ENCODE measurements at regions not wholly inside any gene's neighbourhood (a gene's known extent, or its start where the extent isn't known, plus 50 kb on each side); places are given as distances from the start of the nearest gene placed in this dataset.

GRCh38 chr1:37315371-37315846 lies 159.0 kb upstream of the ZC3H12A start:
- no TSS peak for BruUV-seq (replicated peaks)
- intact Hi-C loops (cut with micrococcal nuclease; ENCODE audit: unreplicated experiment) (no loop called here), in situ Hi-C loops (cut with HindIII; ENCODE audit: low pct_unique_long_range_greater_than_20kb, low sequenced_read_pairs) (no loop called here)
- ATAC-seq (no peak), DNase-seq (ENCODE audit: low read depth, low spot score) (no peak)
- ChIA-PET CTCF (no interaction called here), POLR2A (no interaction called here)
- Histone ChIP-seq H3K4me3 (ENCODE audit: low read depth in 2 of 2, low read length in 2 of 2) (no peak overlapping the region), H3K9me3 (ENCODE audit: control insufficient read depth, insufficient read depth, low read depth, low read length) (no peaks in the 10 kb centered on the region), H3K27me3 (ENCODE audit: control insufficient read depth, insufficient read depth, low read length) (peaks cover 17% of the 10 kb centered on the region; the same call in 1 of the 2 replicates), H3K36me3 (ENCODE audit: control insufficient read depth, insufficient read depth, low read length) (no peaks in the 10 kb centered on the region), H3K27ac (ENCODE audit: low read length) (no peak overlapping the region), H3K4me1 (ENCODE audit: control insufficient read depth, insufficient read depth, low read length) (no peaks in the 10 kb centered on the region)
- TF ChIP-seq, protein P1, sequence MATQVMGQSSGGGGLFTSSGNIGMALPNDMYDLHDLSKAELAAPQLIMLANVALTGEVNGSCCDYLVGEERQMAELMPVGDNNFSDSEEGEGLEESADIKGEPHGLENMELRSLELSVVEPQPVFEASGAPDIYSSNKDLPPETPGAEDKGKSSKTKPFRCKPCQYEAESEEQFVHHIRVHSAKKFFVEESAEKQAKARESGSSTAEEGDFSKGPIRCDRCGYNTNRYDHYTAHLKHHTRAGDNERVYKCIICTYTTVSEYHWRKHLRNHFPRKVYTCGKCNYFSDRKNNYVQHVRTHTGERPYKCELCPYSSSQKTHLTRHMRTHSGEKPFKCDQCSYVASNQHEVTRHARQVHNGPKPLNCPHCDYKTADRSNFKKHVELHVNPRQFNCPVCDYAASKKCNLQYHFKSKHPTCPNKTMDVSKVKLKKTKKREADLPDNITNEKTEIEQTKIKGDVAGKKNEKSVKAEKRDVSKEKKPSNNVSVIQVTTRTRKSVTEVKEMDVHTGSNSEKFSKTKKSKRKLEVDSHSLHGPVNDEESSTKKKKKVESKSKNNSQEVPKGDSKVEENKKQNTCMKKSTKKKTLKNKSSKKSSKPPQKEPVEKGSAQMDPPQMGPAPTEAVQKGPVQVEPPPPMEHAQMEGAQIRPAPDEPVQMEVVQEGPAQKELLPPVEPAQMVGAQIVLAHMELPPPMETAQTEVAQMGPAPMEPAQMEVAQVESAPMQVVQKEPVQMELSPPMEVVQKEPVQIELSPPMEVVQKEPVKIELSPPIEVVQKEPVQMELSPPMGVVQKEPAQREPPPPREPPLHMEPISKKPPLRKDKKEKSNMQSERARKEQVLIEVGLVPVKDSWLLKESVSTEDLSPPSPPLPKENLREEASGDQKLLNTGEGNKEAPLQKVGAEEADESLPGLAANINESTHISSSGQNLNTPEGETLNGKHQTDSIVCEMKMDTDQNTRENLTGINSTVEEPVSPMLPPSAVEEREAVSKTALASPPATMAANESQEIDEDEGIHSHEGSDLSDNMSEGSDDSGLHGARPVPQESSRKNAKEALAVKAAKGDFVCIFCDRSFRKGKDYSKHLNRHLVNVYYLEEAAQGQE (IDR thresholded peaks at IDR 0.05; ENCODE audit: insufficient read depth in 1 of 2, low read depth in 2 of 2, low read length in 1 of 2): no peak
- TF ChIP-seq POLR2AphosphoS5 (IDR thresholded peaks at IDR 0.05; ENCODE audit: low read depth, low read length): no peak
- TF ChIP-seq CTCF (IDR thresholded peaks at IDR 0.05): no peak
- no peak for TF ChIP-seq TCF7L2 (IDR thresholded peaks at IDR 0.05; ENCODE audit: low read depth, low read length)
- no peak for TF ChIP-seq SIN3A (IDR thresholded peaks at IDR 0.05; ENCODE audit: borderline replicate concordance, insufficient read depth, low read depth, low read length)

- ChIA-PET CTCF (no interaction called here), POLR2A (no interaction called here)
- TF ChIP-seq, protein P1 (IDR thresholded peaks at IDR 0.05; ENCODE audit: insufficient read depth in 1 of 2, low read depth in 2 of 2, low read length in 1 of 2): no peak
- no peaks in the 10 kb centered on the region for H3K9me3 ChIP-seq (ENCODE audit: control insufficient read depth, insufficient read depth, low read depth, low read length)
- H3K36me3 ChIP-seq (ENCODE audit: control insufficient read depth, insufficient read depth, low read length): no peaks in the 10 kb centered on the region
- no peaks in the 10 kb centered on the region for H3K4me1 ChIP-seq (ENCODE audit: control insufficient read depth, insufficient read depth, low read length)
- no TSS peak for BruUV-seq (replicated peaks)
- H3K4me3 ChIP-seq (ENCODE audit: low read depth in 2 of 2, low read length in 2 of 2): no peak overlapping the region
- DNase-seq (ENCODE audit: low read depth, low spot score) (no peak), ATAC-seq (no peak)
- intact Hi-C loops (cut with micrococcal nuclease; ENCODE audit: unreplicated experiment): no loop called here
- H3K27ac ChIP-seq (ENCODE audit: low read length): no peak overlapping the region
- in situ Hi-C loops (cut with HindIII; ENCODE audit: low pct_unique_long_range_greater_than_20kb, low sequenced_read_pairs): no loop called here
- H3K27me3 ChIP-seq (ENCODE audit: control insufficient read depth, insufficient read depth, low read length): peaks cover 17% of the 10 kb centered on the region; the same call in 1 of the 2 replicates
Observed at GRCh38 chr1:37317870-37318467, 156.4 kb upstream of the ZC3H12A start.
